LNCAP (cell line): ENCODE measurements at regions not wholly inside any gene's neighbourhood (a gene's known extent, or its start where the extent isn't known, plus 50 kb on each side); places are given as distances from the start of the nearest gene placed in this dataset.

Source experiments
- CTCF ChIP-seq: fragments of 450-650 bp; IDR thresholded peaks from 2 replicates; pipeline ENCODE4 v1.5.1; 2017; ENCODE audit warnings: mild to moderate bottlenecking

- no peak for TF ChIP-seq CTCF
These were observed 72.6 kb upstream of the LY86 start for GRCh38 chr6:6515691-6516607.

DNA sequence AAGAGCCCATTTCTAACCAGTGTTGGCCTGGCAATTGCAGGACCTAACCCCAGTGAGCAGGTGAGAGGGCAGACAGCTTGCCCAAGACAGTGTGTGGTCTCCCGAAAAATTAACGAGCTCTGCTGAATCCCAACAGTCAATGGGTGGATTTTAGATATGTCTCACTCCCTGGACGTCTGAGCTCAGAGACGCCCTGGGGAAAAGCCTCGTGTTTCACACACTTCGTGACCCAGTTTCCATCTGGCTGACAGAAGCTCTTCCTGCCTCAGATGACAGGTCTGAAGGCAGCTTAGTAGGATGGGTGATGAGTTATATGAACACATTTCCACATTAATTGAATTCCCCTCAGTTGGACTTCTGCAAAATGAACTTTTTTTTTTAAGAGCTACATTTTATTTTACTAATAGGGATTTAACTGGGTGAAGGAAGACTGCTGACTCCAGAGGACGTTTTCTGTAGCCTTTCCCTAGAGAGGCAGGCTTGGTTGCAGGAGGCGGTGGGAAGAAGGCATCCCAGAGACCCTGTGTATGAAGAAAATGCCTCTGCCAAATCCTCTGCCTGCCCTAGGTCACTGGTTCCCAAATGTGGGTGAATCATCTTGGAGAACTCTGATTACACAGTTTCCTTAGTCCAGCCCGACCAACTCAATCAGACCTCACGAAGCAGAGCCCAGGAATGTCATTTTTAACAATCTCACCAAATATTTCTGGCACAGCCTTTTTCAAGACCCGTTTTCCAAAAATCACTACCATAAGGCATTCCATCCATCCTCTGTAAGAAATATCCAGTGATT lies 71.7 kb upstream of the LY86 start:
- TF ChIP-seq CTCF: no peak

DNA sequence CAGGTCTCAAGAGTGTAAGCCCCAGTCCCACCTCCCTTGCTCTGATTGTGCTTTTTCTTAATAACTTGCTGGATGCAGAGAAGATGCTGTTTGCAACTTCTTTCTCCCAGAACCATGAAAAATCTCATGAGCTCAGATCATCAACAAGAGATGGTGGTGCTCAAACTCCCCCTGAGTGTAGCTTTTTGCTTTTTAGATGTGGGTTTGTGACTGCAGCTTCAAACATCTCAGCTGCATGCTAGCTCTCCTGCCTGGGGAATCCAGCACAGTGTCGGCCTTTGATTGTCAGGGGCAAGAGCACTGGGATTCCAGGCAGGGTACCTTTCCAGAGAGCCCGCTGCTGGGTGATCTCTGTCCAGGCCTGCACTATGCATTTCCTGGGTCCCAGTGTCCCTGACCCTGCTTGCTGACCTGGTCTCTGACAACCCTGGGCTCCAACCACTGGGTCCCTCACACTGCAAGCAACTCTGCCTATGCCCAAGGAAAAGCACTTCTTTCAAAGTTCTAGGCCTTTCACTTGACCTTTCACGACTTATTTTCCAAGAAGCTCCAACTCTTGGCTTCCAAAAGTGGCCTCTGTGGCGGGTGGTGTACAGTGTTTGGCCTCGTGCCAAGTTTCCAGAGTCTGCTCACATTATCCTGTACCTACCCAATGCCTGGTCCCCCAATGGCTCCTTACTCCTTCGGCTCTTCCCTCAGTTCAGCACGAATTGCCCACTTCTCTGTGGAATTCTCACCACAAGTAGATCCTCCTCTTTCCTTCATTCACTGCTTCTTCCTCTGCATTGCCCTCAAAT lies 69.7 kb upstream of the LY86 start:
- no peak for TF ChIP-seq CTCF

DNA sequence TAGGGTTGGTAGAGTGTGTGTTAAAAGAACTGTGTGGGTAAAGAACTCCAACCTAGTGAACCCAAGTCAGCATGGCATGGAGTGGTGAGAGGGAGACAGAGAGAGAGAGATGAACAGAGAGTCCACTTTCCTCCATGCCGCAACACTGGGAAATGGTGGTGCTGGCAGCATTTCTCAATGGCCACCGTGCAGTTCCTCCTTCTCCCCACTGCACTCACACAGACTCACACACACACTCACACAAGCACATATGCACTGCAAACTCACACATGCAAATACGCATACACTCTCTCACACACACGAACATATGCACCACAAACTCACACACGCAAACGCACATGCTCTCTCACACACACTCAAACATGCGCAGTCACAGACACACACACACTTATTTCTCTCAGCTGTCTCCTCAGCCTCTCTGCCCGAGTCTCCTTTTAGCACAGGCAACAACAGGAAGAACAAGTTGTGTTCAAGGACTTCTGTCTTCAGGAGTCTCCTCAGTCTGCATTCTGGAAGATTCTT lies 66.5 kb upstream of the LY86 start:
- TF ChIP-seq CTCF: no peak

- no peak for TF ChIP-seq CTCF
These were observed 65.8 kb upstream of the LY86 start for GRCh38 chr6:6522709-6523108.

- TF ChIP-seq CTCF: no peak
These were observed 63.6 kb upstream of the LY86 start for GRCh38 chr6:6524951-6525350.

DNA sequence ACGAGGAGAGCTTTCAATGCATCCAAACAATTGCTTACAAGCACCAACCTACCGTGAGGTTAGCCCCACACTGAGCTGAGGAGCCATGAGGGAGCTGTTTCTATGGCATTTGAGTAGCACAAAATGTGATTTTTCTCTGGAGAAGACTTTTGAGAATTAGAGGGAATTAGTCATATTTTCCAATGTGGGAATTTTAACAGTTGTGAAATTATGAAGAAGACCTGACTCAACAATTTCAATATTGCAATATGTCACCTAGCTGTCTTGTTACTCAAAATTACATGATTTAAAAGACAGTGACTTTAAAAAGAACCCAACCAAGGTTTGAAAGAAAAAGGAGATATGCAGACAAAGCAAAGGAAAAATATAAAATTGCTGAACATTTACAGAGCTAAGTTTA lies 62.6 kb upstream of the LY86 start:
- TF ChIP-seq CTCF: no peak
